WERI-Rb-1 (cell line): ENCODE measurements at regions not wholly inside any gene's neighbourhood (a gene's known extent, or its start where the extent isn't known, plus 50 kb on each side); places are given as distances from the start of the nearest gene placed in this dataset.

Experiments used
- DNase-seq: peaks from one replicate; pipeline ENCODE4 v3.0.0-alpha.2; 2020
- H3K27ac ChIP-seq: fragments of 250-450 bp; sonication (Bioruptor Pico); 2 replicates; pipeline ENCODE4 v1.5.1; 2020; ENCODE audit warnings: mild to moderate bottlenecking, moderate library complexity
- H3K27me3 ChIP-seq: fragments of 250-450 bp; sonication (Bioruptor Pico); 2 replicates; pipeline ENCODE4 v1.5.1; 2021; ENCODE audit warnings: mild to moderate bottlenecking, low read depth, moderate library complexity; ENCODE audit not compliant: insufficient read depth, severe bottlenecking
- H3K36me3 ChIP-seq: fragments of 250-450 bp; sonication (Bioruptor Pico); 2 replicates; pipeline ENCODE4 v1.5.1; 2020; ENCODE audit warnings: mild to moderate bottlenecking, moderate library complexity
- H3K4me3 ChIP-seq: 2 replicates; pipeline ENCODE4 v1.5.1; 2011; ENCODE audit warnings: low read depth, mild to moderate bottlenecking, control low read depth, low read length
- H3K9me3 ChIP-seq: fragments of 250-450 bp; sonication (Bioruptor Pico); 2 replicates; pipeline ENCODE4 v1.5.1; 2021; ENCODE audit warnings: mild to moderate bottlenecking, moderate library complexity; ENCODE audit not compliant: severe bottlenecking
- TF ChIP-seq, protein P1 (sequence below): IDR thresholded peaks from 2 replicates; pipeline ENCODE4 v1.5.1; 2011; ENCODE audit warnings: low read depth, mild to moderate bottlenecking, control low read depth, inconsistent platforms, low read length

DNA sequence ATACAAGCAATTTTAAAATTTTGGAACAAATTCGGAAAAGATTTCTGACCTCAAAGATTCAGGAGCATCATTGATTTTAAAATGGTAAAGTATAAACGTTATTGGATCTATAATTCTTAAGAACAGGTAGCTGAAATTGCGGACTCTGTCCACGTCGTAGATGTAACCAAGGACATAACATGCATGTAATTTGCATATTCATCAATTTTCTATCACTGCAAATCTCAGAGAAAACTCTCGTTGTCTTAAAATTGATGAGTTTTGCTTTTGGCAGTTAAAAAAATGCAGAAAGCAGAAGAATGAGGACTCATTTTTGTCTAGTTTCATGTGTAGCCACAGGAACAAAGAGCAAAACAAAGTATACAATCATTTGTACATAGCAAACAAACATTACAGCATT, 1094.4 kb downstream of the SI start:
- no peaks in the 10 kb centered on the region for H3K36me3 ChIP-seq
- no peaks in the 10 kb centered on the region for H3K27me3 ChIP-seq
- TF ChIP-seq, protein P1, sequence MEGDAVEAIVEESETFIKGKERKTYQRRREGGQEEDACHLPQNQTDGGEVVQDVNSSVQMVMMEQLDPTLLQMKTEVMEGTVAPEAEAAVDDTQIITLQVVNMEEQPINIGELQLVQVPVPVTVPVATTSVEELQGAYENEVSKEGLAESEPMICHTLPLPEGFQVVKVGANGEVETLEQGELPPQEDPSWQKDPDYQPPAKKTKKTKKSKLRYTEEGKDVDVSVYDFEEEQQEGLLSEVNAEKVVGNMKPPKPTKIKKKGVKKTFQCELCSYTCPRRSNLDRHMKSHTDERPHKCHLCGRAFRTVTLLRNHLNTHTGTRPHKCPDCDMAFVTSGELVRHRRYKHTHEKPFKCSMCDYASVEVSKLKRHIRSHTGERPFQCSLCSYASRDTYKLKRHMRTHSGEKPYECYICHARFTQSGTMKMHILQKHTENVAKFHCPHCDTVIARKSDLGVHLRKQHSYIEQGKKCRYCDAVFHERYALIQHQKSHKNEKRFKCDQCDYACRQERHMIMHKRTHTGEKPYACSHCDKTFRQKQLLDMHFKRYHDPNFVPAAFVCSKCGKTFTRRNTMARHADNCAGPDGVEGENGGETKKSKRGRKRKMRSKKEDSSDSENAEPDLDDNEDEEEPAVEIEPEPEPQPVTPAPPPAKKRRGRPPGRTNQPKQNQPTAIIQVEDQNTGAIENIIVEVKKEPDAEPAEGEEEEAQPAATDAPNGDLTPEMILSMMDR: no peak
- H3K9me3 ChIP-seq: no peaks in the 10 kb centered on the region
- no peak overlapping the region for H3K27ac ChIP-seq
- H3K4me3 ChIP-seq: no peak overlapping the region
- no peak for DNase-seq

DNA sequence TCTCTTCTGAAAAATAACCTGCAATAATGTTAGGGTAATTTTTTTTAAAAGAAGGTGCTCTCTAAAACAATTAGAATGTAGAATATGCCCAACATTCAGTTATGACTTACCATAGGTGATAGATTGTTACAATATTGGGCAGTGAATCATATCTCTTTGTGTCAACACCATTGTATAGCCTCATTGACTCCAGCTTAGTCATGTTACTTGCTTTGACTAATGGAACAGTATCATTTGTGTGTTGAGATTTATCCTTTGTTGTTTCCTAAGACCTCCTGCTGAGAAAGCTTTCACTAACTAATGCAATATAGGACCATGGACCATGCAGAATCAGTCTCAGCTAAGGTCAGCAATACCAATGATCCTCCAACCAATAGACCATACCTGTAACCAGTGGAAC, 1106.4 kb downstream of the SI start:
- H3K9me3 ChIP-seq: no peaks in the 10 kb centered on the region
- no peak overlapping the region for H3K4me3 ChIP-seq
- TF ChIP-seq, protein P1: no peak
- DNase-seq: no peak
- no peaks in the 10 kb centered on the region for H3K27me3 ChIP-seq
- H3K27ac ChIP-seq: no peak overlapping the region
- no peaks in the 10 kb centered on the region for H3K36me3 ChIP-seq

DNA sequence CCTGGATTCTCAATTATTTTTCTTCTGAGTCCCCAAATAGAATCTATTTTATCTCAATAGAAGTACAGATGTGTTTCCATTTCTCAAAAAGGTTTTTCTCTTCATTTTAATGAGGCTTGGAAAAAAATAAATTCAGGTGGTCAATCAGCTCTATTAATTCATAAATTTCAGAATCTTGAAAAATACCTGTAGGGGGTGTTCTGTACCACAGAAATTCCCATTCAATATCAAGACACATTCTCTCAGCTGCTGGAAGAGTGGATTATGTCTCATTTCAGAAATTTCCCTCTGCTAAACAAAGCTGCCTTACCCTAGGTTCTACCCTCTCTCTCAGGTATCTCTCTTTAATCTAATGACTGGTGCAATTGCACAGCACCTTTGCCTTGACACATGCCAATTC, 1121.2 kb downstream of the SI start:
- Histone ChIP-seq H3K4me3 (no peak overlapping the region), H3K27me3 (no peaks in the 10 kb centered on the region), H3K36me3 (no peaks in the 10 kb centered on the region), H3K27ac (no peak overlapping the region), H3K9me3 (no peaks in the 10 kb centered on the region)
- TF ChIP-seq, protein P1: no peak
- DNase-seq: no peak

DNA sequence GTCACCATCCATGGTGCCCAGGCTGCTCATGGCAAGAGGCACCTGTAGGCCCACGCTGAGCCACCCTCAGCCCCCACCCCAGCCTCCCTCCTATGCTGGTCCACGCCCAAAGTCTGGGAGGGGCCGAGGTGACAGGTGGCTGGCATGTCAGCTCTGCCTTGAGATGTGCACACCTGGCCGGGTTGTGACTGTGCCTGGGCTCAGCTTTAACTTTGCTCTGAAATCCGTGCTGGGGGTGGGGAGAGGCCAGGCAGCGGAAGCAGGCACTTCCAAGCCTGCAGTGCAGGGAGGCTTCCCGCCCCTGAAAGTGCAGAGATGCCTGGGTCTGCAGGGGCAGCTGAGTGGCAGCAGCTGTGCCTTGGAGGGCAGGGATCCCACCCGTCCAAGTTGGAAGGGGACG, 1124.8 kb downstream of the SI start:
- Histone ChIP-seq H3K36me3 (no peaks in the 10 kb centered on the region), H3K4me3 (no peak overlapping the region), H3K9me3 (no peaks in the 10 kb centered on the region), H3K27me3 (no peaks in the 10 kb centered on the region), H3K27ac (no peak overlapping the region)
- TF ChIP-seq, protein P1: no peak
- DNase-seq: no peak

DNA sequence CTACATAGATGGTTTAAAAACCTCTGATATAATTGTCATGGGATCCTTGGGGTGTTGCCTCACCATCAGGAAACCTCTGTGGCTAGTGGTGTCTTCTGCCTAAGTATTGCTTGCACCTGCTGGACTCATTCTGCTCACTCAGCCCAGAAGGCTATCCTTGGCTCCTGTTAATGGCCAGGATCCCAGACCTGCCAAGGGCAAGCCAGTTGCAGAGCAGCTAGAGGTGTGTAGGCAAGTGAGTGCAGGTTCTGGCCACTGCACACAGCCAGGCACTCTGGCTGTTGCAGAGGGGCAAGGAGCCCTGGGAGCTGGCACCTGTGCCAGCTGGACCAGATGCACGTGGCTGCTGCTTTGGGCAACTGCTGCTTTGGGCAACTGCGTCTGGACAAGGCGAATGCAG, 1125.8 kb downstream of the SI start:
- DNase-seq: no peak
- H3K27ac ChIP-seq: no peak overlapping the region
- no peak overlapping the region for H3K4me3 ChIP-seq
- H3K27me3 ChIP-seq: no peaks in the 10 kb centered on the region
- H3K9me3 ChIP-seq: no peaks in the 10 kb centered on the region
- TF ChIP-seq, protein P1: no peak
- no peaks in the 10 kb centered on the region for H3K36me3 ChIP-seq

DNA sequence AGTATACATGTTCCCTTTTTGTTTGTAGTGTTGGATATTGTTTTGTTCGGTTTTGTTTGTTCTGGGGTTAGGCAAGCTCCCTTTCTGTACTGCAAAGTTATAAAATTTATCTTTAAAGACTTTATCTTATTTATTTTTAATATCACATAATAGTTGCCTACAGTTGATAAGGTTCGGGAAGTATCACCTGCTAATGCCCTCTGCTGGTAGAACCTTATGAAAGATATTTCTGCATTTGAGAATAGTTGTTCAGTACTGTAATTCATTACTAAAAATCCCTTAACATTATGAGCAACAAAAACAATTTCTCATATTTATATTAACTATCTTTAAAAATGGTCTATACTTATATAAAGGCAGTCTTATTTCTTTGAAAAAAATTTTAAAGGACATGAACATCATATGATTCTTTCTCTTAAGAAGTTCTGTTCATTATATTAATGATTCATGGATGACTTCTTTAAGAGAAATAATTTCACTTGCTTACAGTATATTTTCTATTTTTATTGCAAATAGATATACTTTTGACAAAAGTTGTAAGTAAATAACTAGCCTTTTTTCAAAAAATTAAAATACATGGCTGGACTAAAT, 1126.8 kb downstream of the SI start:
- Histone ChIP-seq H3K9me3 (no peaks in the 10 kb centered on the region), H3K4me3 (no peak overlapping the region), H3K36me3 (no peaks in the 10 kb centered on the region), H3K27me3 (no peaks in the 10 kb centered on the region), H3K27ac (no peak overlapping the region)
- DNase-seq: no peak
- TF ChIP-seq, protein P1: 0 out of 2 replicates have a peak, but pooled peaks have one; percentile 7
